GM21717 (cell line): ENCODE measurements at regions not wholly inside any gene's neighbourhood (a gene's known extent, or its start where the extent isn't known, plus 50 kb on each side); places are given as distances from the start of the nearest gene placed in this dataset.
"Not testable (repeated sequence)": the region's sequence is repeated elsewhere in the genome, so short reads cannot be mapped to it uniquely, and the experiment has no call there.

ENCODE experiments used
- ATAC-seq: cut with Tn5 transposase; IDR thresholded peaks from one replicate; pipeline ENCODE4 v1.9.1; 2021; ENCODE audit warnings: mild to moderate bottlenecking, moderate library complexity; ENCODE audit not compliant: unreplicated experiment

GRCh38 chr14:38973083-38973700 is 129.8 kb downstream of the SEC23A start:
- no peak for ATAC-seq

- ATAC-seq = no peak
Measured at GRCh38 chr14:38972511-38972910, 130.5 kb downstream of the SEC23A start.

- no peak for ATAC-seq
Measured at GRCh38 chr14:38971258-38971921, 131.6 kb downstream of the SEC23A start.

DNA sequence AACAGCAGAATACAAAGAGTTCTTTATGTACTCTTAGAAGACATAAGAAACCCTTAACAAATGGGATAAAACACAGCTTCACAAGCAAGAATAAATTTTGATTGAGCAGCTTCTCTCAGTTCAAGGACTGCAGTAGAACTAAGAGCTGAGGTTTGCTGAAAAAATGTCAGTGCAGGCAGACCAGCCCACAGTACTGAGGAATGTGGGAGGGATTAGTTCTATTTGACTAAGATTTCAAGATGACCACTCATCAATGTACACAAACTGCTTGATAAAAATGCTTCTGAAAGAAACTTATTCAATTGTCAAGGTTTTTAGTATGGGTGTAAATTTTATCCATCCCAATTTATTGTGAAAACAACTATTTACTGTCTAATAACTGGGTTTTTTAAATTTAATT is 138.4 kb downstream of the SEC23A start:
- no peak for ATAC-seq

GRCh38 chr14:38960946-38961531 is 142.0 kb downstream of the SEC23A start:
- no peak for ATAC-seq

DNA sequence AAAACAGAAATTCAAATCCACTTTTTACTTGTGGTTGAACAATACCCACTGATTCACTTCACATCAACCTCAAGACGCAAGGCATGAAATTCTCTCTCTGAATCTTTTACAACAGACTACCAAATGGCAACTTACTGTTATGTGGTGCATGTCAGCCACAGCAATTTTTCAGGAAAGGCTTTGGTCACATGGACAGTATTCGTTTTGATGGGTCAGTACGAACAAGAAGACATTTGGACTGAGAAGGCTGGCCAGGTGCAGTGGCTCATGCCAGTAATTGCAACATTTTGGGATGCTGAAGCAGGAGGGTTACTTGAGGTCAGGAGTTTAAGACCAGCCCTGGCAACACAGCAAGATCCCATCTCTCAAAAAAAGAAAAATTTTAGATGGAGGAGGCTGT is 144.0 kb downstream of the SEC23A start:
- no peak for ATAC-seq

- no peak for ATAC-seq
Measured at GRCh38 chr14:38958589-38958988, 144.4 kb downstream of the SEC23A start.

- ATAC-seq = no peak
Measured at GRCh38 chr14:38951451-38951850, 151.6 kb downstream of the SEC23A start.

- no peak for ATAC-seq
Measured at GRCh38 chr14:38950676-38951075, 152.4 kb downstream of the SEC23A start.

DNA sequence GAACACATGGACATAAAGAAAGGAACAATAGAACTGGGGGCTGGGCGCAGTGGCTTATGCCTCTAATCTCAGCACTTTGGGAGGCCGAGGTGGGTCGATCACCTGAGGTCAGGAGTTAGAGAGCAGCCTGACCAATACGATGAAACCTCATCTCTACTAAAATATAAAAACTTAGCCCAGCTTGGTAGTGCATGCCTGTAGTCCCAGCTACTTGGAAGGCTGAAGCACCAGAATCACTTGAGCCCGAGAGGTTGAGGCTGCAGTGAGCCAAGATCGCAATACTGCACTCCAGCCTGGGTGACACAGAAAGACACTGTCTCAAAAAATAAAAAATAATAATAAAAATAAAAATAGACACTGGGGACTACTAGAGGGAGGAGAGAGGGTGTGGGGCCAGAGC is 154.5 kb downstream of the SEC23A start:
- no peak for ATAC-seq

GRCh38 chr14:38948171-38948570 is 154.9 kb downstream of the SEC23A start:
- no peak for ATAC-seq

DNA sequence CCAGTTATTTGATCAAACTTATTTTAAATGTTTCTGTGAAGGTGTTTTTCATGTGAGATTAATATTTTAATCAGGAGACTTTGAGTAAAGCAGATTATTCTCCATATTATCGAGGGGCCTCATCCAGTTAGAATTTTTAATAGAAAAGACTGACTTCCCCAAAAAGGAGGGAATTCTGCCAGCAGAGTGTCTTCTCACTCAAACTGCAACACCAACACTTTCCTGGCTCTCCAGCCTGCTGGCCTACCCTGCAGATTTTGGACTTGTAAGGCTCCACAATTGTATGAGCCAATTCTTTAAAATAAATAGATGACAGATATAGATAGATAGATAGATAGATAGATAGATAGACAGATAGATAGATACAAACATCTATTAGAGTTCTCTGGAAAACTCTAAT is 155.7 kb downstream of the SEC23A start:
- no peak for ATAC-seq

- no peak for ATAC-seq
Measured at GRCh38 chr14:38944691-38945090, 158.3 kb downstream of the SEC23A start.

DNA sequence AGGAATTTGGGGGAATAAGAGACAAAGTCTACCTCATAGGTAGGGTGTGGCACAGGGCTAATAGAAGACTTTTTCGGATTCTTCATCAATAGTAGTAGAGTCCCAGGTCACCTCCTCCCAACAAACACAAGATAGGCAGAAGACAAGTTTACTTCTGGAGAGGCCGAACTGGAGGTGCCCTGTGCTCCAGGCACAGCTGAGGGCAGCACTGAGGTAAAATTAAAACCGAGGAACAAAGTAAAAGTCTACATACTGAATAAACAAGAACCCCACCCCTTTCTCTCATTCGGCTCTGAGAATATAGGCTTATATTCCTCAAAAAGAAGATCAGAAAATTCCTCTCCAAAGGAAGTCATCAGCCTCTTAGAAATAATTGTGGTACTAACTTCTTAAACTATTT is 161.5 kb downstream of the SEC23A start:
- no peak for ATAC-seq

DNA sequence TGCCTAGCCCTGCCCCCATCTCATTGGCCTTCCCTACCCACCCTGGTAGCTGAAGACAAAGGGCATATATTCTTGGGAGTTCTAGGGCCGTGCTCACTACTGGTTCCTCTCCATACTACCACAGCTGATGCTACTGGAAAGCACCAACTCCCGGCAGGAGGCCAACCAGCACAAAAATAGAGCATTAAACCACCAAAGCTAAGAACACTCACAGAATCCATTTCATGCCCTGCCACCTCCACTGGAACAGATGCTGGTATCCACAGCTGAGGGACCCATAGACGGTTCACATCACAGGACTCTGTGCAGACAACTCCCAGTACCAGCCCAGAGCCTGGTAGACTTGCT is 170.4 kb downstream of the SEC23A start:
- not testable (repeated sequence) for ATAC-seq

DNA sequence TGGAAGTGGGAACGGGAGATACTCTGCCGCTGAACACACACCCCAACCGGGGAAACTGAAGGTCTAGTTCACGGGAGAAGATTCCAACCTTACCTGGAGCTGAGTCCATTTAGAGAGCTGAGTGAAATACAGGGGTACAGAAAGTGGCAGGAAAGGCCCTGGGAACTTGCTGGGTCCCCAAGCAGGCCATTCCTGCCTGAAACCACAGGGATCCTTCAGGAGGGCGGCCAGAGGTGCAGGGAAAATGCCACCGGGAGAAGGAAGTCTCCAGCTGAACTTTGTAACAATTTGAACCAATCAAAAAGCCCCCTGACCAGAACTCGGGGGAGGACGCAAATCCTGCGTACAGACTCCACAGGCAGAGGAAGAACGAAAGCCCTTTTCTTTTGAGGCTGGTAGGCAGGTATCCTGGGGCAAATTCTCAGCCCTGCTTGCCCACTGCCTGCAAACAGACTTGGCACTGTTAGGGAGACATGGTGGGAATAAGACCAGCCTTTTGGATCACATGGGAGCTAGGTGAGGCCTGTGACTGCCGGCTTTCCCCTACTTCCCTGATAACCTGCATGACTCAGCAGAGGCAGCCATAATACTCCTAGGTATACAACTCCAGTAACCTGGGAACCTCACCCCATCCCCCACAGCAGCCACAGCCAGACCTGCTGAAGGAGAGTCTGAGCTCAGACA is 170.9 kb downstream of the SEC23A start:
- no peak for ATAC-seq

DNA sequence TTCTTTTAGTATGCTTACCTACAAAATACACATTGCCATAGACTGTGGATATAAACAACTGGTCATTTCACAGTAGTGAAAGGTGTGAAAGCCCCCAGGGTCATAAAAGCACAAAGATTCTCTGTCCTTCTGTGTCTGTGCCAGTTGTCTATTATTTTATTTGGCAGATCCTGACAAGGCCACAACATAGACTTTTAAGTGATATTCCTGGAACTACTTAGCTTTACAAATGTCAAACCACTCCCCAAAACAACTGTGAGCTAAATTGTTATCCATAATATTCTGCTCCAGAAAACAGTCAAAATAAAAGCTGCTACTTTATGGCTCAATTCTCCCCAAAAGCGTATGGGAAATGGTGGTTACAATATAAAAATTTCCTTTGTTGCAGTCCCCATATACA is 172.1 kb downstream of the SEC23A start:
- no peak for ATAC-seq

DNA sequence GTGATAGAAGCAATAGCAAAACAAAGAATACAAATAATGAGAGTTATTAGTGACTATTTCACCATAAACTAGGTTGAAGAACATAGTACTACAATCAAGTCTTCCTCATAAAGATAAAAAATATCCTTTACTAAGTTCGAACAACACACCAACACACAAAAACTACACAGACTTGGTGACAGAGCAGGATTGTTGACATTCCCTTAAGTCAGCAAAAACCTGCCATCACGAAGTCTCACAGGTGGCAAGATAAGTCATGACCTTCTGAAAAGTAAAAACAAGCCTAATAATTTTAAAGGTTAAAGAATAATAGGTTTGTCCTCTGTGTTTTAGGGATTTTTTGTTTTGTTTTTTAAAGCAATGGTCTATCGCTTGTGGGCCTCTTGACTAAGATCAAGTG is 173.0 kb downstream of the SEC23A start:
- no peak for ATAC-seq

GRCh38 chr14:38929416-38929815 is 173.6 kb downstream of the SEC23A start:
- no peak for ATAC-seq

- not testable (repeated sequence) for ATAC-seq
Measured at GRCh38 chr14:38921893-38922292, 181.1 kb downstream of the SEC23A start.

DNA sequence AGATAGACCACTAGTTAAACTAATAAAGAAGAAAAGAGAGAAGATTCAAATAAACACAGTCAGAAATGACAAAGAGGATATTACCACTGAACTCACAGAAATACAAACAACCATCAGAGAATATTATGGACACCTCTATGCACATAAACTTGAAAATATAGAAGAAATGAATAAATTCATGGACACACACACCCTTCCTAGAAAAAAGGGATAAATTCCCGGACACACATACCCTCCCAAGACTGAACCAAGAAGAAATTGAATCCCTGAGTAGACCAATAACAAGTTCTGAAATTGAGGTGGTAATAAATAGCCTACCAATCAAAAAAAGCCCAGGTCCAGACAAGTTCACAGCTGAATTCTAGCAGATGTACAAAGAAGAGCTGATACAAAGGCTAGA is 187.9 kb downstream of the SEC23A start:
- ATAC-seq = no peak

DNA sequence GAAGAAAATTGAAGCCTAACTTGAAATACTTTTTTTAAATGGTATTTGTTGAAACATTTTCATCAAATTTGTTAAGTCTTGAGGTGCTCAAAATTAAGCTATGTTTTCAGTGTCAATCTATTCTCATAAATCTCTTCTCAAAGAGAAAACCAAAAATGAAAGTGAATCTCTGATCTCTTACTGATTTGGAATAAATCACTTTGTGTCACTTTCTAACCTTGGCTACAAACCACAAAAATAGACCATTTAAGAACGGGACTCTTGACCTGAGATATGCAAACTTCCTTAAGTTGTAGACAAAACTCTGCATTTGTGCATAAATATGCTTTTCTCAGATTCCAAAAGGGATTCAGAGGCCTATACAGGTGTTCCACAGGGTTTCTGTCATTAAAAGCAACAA is 192.9 kb downstream of the SEC23A start:
- ATAC-seq = peak; percentile 78
